GM10266 (cell line): ENCODE measurements at regions not wholly inside any gene's neighbourhood (a gene's known extent, or its start where the extent isn't known, plus 50 kb on each side); places are given as distances from the start of the nearest gene placed in this dataset.

Source experiments
- DNase-seq: peaks from one replicate; pipeline ENCODE4 v3.0.0; 2012; ENCODE audit errors: extremely low spot score
- TF ChIP-seq, protein P1 (sequence below): IDR thresholded peaks from 2 replicates; pipeline ENCODE4 v1.5.1; 2012; ENCODE audit warnings: mild to moderate bottlenecking, low read depth; ENCODE audit not compliant: control insufficient read depth, insufficient read depth; ENCODE audit errors: missing control alignments

GRCh38 chr5:79868163-79868670, 122.8 kb downstream of the MTX3 start:
- TF ChIP-seq, protein P1, sequence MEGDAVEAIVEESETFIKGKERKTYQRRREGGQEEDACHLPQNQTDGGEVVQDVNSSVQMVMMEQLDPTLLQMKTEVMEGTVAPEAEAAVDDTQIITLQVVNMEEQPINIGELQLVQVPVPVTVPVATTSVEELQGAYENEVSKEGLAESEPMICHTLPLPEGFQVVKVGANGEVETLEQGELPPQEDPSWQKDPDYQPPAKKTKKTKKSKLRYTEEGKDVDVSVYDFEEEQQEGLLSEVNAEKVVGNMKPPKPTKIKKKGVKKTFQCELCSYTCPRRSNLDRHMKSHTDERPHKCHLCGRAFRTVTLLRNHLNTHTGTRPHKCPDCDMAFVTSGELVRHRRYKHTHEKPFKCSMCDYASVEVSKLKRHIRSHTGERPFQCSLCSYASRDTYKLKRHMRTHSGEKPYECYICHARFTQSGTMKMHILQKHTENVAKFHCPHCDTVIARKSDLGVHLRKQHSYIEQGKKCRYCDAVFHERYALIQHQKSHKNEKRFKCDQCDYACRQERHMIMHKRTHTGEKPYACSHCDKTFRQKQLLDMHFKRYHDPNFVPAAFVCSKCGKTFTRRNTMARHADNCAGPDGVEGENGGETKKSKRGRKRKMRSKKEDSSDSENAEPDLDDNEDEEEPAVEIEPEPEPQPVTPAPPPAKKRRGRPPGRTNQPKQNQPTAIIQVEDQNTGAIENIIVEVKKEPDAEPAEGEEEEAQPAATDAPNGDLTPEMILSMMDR: no peak
- no peak for DNase-seq

GRCh38 chr5:79865579-79865978, 125.5 kb downstream of the MTX3 start:
- no peak for DNase-seq
- TF ChIP-seq, protein P1: no peak

GRCh38 chr5:79864364-79864763, 126.7 kb downstream of the MTX3 start:
- TF ChIP-seq, protein P1: no peak
- DNase-seq: no peak

GRCh38 chr5:79859588-79859987, 131.5 kb downstream of the MTX3 start:
- DNase-seq: no peak
- TF ChIP-seq, protein P1: no peak

DNA sequence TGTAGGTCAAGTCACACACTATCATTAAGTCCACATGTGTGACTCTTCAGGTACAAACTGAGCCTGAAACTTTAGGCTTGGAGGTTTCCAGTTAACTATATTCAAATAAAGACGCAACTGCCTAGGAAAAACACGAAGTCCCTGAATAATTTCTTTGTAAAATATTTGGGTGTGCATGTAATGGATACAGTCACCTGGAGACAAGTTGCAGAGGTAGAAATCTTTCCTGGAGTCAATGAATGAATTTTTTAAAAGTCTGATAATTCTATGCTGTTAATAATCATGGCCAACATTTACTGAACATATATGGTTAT, 132.7 kb downstream of the MTX3 start:
- TF ChIP-seq, protein P1: no peak
- no peak for DNase-seq

DNA sequence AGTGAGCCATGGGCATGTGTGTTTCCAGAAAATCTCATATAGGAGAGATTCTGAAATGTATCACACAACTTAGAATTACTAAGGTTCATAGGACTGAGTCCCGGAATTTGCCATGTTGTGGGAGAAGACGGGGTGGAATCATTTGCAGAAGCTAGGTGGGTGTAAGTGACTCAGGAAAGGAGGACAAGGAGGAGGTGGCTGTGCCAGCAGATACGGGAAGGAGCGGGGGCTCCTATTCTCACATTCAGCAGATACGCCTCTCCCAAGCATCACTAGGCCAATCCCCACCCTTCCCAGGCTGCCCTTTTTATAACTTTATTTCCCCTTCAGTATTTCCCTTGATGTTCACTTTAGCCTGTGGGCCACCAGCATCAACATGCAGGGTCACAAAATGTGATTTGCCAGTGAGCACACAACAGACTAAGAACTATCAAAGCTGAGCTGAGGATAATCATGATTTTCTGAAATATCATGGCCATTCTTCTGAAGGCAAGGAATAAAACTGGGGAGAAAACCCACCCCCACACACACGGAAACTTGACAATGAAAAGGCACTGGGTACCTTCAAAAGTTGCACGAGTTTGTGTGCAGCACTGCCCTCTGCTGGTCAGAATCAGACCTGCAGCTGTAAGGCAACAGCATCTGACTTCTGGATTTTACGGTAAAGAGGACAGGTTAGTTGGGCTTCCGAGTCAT, 133.2 kb downstream of the MTX3 start:
- TF ChIP-seq, protein P1: peak; percentile 98
- peak; percentile 53 for DNase-seq

GRCh38 chr5:79856456-79857055, 134.5 kb downstream of the MTX3 start:
- TF ChIP-seq, protein P1: no peak
- DNase-seq: no peak
